Lung (tissue), 12 donors: ENCODE measurements at regions not wholly inside any gene's neighbourhood (a gene's known extent, or its start where the extent isn't known, plus 50 kb on each side); places are given as distances from the start of the nearest gene placed in this dataset. TPM values are rescaled to one million over a fixed set of nuclear protein-coding genes. Genes with fewer than 3 reads are reported as not detected.

Experiments used
- ATAC-seq: fragments of 200-7000 bp; cut with Tn5 transposase; one replicate; pipeline ENCODE4 v1.9.1; 2020; ENCODE audit warnings: moderate number of reproducible peaks; ENCODE audit not compliant: insufficient read depth, low FRiP score
- DNase-seq, 3 donors: peaks; one replicate each; pipeline ENCODE4 v3.0.0-alpha.2; 2013 to 2017
- H3K27ac ChIP-seq, 2 donors: one replicate each; pipeline ENCODE4 v1.5.1; 2013; ENCODE audit warnings: mild to moderate bottlenecking in 2 of 2, moderate library complexity in 2 of 2, control low read depth in 1 of 2, inconsistent platforms in 1 of 2, low read depth in 1 of 2, low read length in 1 of 2
- H3K27me3 ChIP-seq, 3 donors: one replicate each; pipeline ENCODE4 v1.5.1; 2013; ENCODE audit warnings: low read length in 2 of 3; ENCODE audit not compliant: control insufficient read depth in 3 of 3, insufficient read depth in 3 of 3
- H3K36me3 ChIP-seq, 4 donors: one replicate each; pipeline ENCODE4 v1.5.1; 2013; ENCODE audit warnings: low read length in 4 of 4, mild to moderate bottlenecking in 1 of 4, moderate library complexity in 1 of 4; ENCODE audit not compliant: control insufficient read depth in 4 of 4, insufficient read depth in 4 of 4
- H3K4me1 ChIP-seq, 5 donors: one replicate each; pipeline ENCODE4 v1.5.1; 2013; ENCODE audit warnings: low read length in 5 of 5, mild to moderate bottlenecking in 2 of 5, moderate library complexity in 1 of 5; ENCODE audit not compliant: control insufficient read depth in 5 of 5, insufficient read depth in 5 of 5
- H3K4me3 ChIP-seq: one replicate; pipeline ENCODE4 v1.5.1; 2013; ENCODE audit warnings: mild to moderate bottlenecking, control low read depth, moderate library complexity
- H3K9ac ChIP-seq, 2 donors: one replicate each; pipeline ENCODE4 v1.5.1; 2013; ENCODE audit warnings: low read length in 2 of 2, control low read depth in 1 of 2; ENCODE audit not compliant: insufficient read depth in 1 of 2
- H3K9me3 ChIP-seq, 4 donors: one replicate each; pipeline ENCODE4 v1.5.1; 2013; ENCODE audit warnings: low read length in 3 of 4, mild to moderate bottlenecking in 1 of 4, moderate library complexity in 1 of 4; ENCODE audit not compliant: control insufficient read depth in 4 of 4, insufficient read depth in 3 of 4
- CTCF ChIP-seq: IDR thresholded peaks from 2 replicates; pipeline ENCODE4 v1.5.1; 2012; ENCODE audit warnings: mild to moderate bottlenecking; ENCODE audit errors: control extremely low read depth, extremely low read depth
- WGBS, 2 donors: extraction: QIAGEN DNeasy Blood & Tissue Kit; methylation state at CpG; one replicate each; pipeline ENCODE4 v1.1.7; 2013; 5-methylcytosine and 5-hydroxymethylcytosine counted together
- small RNA-seq: library from RNA; depleted of rRNA; stranded (forward); fragments of <200 nt; gene quantifications from one replicate; pipeline ENCODE3, GENCODE V24; 2014; ENCODE audit warnings: low replicate concordance
- donor health status: control.
- donor health status: control.
- donor health status: Bipolar disorder and iron deficiency.
- donor health status: healthy.
- donor health status: DM: yes; HTN: yes; CAD: no.

DNA sequence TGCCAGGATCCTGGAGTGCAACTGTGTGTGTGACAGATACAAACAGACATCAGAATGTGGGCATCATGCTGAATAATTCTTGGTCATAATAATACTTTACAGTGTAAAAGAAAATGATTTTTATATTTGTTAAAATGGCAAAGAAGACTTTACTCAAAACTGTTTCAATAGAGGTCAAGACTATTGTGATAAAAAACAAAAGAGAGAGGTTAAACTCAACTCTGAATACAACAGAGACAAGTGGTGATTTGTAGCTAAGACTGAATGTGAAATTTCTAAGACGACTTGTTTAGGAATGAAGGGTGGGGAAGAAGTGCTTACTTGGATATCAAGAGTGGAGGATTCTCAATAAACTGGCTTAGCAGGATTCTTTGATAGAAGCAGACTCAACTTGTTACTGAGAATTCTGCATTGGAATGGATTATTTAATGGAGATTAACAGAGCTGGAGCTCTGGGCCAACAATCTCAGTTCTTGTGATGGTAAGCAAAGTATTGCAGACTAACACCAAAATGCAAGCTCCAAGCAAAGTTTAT is 457.4 kb upstream of the CDH18 start:
- no peak overlapping the region for H3K4me3 ChIP-seq
- no peaks in the 10 kb centered on the region for H3K27me3 ChIP-seq
- no peak for TF ChIP-seq CTCF
- H3K4me1 ChIP-seq = no peaks in the 10 kb centered on the region
- ATAC-seq (no peak), DNase-seq (peak in 1 of 3 donors; percentile 20)
- no peaks in the 10 kb centered on the region for H3K36me3 ChIP-seq
- H3K9ac ChIP-seq = no peak overlapping the region
- WGBS, 2 donors = 55 to 69% methylated on average over 1 of the region's 1 CpG
- no peak overlapping the region for H3K27ac ChIP-seq
- no peaks in the 10 kb centered on the region for H3K9me3 ChIP-seq

GRCh38 chr5:20434786-20435185 is 446.8 kb upstream of the CDH18 start:
- no peak for TF ChIP-seq CTCF
- WGBS, 2 donors = 81 to 84% methylated on average over 3 of the region's 3 CpGs
- Histone ChIP-seq H3K27ac (no peak overlapping the region), H3K9me3 (no peaks in the 10 kb centered on the region), H3K9ac (no peak overlapping the region), H3K4me3 (no peak overlapping the region), H3K36me3 (no peaks in the 10 kb centered on the region), H3K4me1 (no peaks in the 10 kb centered on the region), H3K27me3 (no peaks in the 10 kb centered on the region)
- DNase-seq (peak in 1 of 3 donors; percentile 3), ATAC-seq (no peak)

- Histone ChIP-seq H3K4me1 (no peaks in the 10 kb centered on the region), H3K9me3 (peaks cover 0 to 1% (median 0%) of the 10 kb centered on the region in 4 donors), H3K9ac (no peak overlapping the region), H3K27me3 (no peaks in the 10 kb centered on the region), H3K36me3 (no peaks in the 10 kb centered on the region), H3K4me3 (no peak overlapping the region), H3K27ac (no peak overlapping the region)
- WGBS, 2 donors = 52 to 74% methylated on average over 4 of the region's 4 CpGs
- no peak for DNase-seq
- ATAC-seq = no peak
- TF ChIP-seq CTCF = no peak
These were observed 433.1 kb upstream of the CDH18 start for GRCh38 chr5:20420991-20421595.

Small RNA genes in the stretch of these regions (small RNA-seq; reads per million reads assigned to genes)
- not detected for gene AC091946.2
- not detected for gene AC140172.1
